ENCODE measurements at regions not wholly inside any gene's neighbourhood (a gene's known extent, or its start where the extent isn't known, plus 50 kb on each side); places are given as distances from the start of the nearest gene placed in this dataset.

- no peak overlapping the region for H3K4me2 ChIP-seq (ENCODE audit: control insufficient read depth, insufficient read depth)
These were observed 125.7 kb upstream of the HAAO start for GRCh38 chr2:42918041-42918440.

GRCh38 chr2:42917425-42917927 is 125.1 kb upstream of the HAAO start:
- BruUV-seq (replicated peaks) = no TSS peak
- no peaks in the 10 kb centered on the region for H4K20me1 ChIP-seq (ENCODE audit: control insufficient read depth, insufficient read depth)
- no peaks in the 10 kb centered on the region; the same call in 1 of the 2 replicates for H3K4me1 ChIP-seq (ENCODE audit: control insufficient read depth, insufficient read depth, low read length)
- DNase-seq (ENCODE audit: low read depth, low spot score) (no peak), FAIRE-seq (no peak), ATAC-seq (peak; percentile 84)
- H2AFZ ChIP-seq (ENCODE audit: control insufficient read depth, low read depth, low read length) = no peak overlapping the region
- no peaks in the 10 kb centered on the region for H3K79me2 ChIP-seq (ENCODE audit: control insufficient read depth, insufficient read depth, low read length)
- CTCF ChIA-PET = interaction anchor here (2.5 kb wide), 1 partner anchor 16 kb away, joined by 8 read pairs; no protein-coding TSS in a partner anchor
- RAD21 ChIA-PET (ENCODE audit: unreplicated experiment) = no interaction called here
- no peak overlapping the region for H3K9ac ChIP-seq (ENCODE audit: control insufficient read depth, insufficient read depth, low read length)
- POLR2A ChIA-PET = interaction anchor here (1.1 kb wide), 1 partner anchor 15 kb away, joined by 3 read pairs; no protein-coding TSS in a partner anchor
- no peaks in the 10 kb centered on the region for H3K27me3 ChIP-seq (replicated peaks in 1 of 2; ENCODE audit: control insufficient read depth in 2 of 2, insufficient read depth in 2 of 2, low read length in 1 of 2)
- no peak overlapping the region for H3K4me2 ChIP-seq (ENCODE audit: control insufficient read depth, insufficient read depth)
- no peak overlapping the region for H3K4me3 ChIP-seq
- intact Hi-C loops (cut with micrococcal nuclease; ENCODE audit: unreplicated experiment) (no loop called here), in situ Hi-C loops (cut with MboI) (no loop called here)
- no peaks in the 10 kb centered on the region for H3K9me3 ChIP-seq (replicated peaks; ENCODE audit: control insufficient read depth, insufficient read depth, low read length)
- 24% methylated on average over 10 of the region's 10 CpGs for WGBS (ENCODE audit: insufficient coverage, insufficient replicate concordance, low lambda C conversion rate, missing lambda C conversion rate)
- H3K27ac ChIP-seq (ENCODE audit: control insufficient read depth, insufficient read depth) = no peak overlapping the region
- SMC1A ChIA-PET (ENCODE audit: uncharacterized antibody, unreplicated experiment) = no interaction called here
- H3K36me3 ChIP-seq (ENCODE audit: control insufficient read depth in 2 of 2, insufficient read depth in 2 of 2, low read length in 1 of 2) = no peaks in the 10 kb centered on the region
- TF ChIP-seq IKZF2 (IDR thresholded peaks at IDR 0.05) (peak; percentile 38 to 63; a peak in 3 of 4 replicates), CBX3 (IDR thresholded peaks at IDR 0.05; ENCODE audit: borderline replicate concordance, low read depth) (no peak), PAX5 (IDR thresholded peaks at IDR 0.05; ENCODE audit: borderline replicate concordance, low read depth, low read length) (peak; percentile 10; the same call in 1 of the 2 replicates), EP300 (IDR thresholded peaks at IDR 0.05; ENCODE audit: borderline replicate concordance in 1 of 2, control insufficient read depth in 1 of 2, low read depth in 2 of 2, low read length in 2 of 2) (peak in 1 of 2 experiments; percentile 29; a peak in 1 of 4 replicates), IRF4 (IDR thresholded peaks at IDR 0.05; ENCODE audit: low read depth, low read length) (0 out of 2 replicates have a peak, but pooled peaks have one; percentile 41), USF2 (IDR thresholded peaks at IDR 0.05; ENCODE audit: borderline replicate concordance, low read depth, low read length) (no peak), NR2F1 (conservative IDR thresholded peaks at IDR 0.05) (peak; percentile 63; the same call in 1 of the 2 replicates), FOXK2 (IDR thresholded peaks at IDR 0.05) (no peak), MTA2 (IDR thresholded peaks at IDR 0.05; ENCODE audit: low read depth) (peak; percentile 28; the same call in 1 of the 2 replicates), RB1 (IDR thresholded peaks at IDR 0.05; ENCODE audit: borderline replicate concordance) (no peak), BHLHE40 (IDR thresholded peaks at IDR 0.05; ENCODE audit: borderline replicate concordance in 1 of 2, low read depth in 2 of 2, low read length in 1 of 2) (peak; percentile 88 to 92), RUNX3 (IDR thresholded peaks at IDR 0.05; ENCODE audit: low read length) (peak; percentile 13; the same call in 1 of the 2 replicates), RELB (IDR thresholded peaks at IDR 0.05; ENCODE audit: low read depth) (peak; percentile 33; the same call in 1 of the 2 replicates), BCL11A (IDR thresholded peaks at IDR 0.05; ENCODE audit: low read depth, low read length) (peak; percentile 64)

More at GRCh38 chr2:42918041-42918440, 125.7 kb upstream of the HAAO start:
- Histone ChIP-seq H3K36me3 (ENCODE audit: control insufficient read depth in 2 of 2, insufficient read depth in 2 of 2, low read length in 1 of 2) (no peaks in the 10 kb centered on the region), H4K20me1 (ENCODE audit: control insufficient read depth, insufficient read depth) (no peaks in the 10 kb centered on the region), H3K79me2 (ENCODE audit: control insufficient read depth, insufficient read depth, low read length) (no peaks in the 10 kb centered on the region), H2AFZ (ENCODE audit: control insufficient read depth, low read depth, low read length) (no peak overlapping the region), H3K9ac (ENCODE audit: control insufficient read depth, insufficient read depth, low read length) (no peak overlapping the region), H3K4me1 (ENCODE audit: control insufficient read depth, insufficient read depth, low read length) (no peaks in the 10 kb centered on the region; the same call in 1 of the 2 replicates), H3K4me3 (no peak overlapping the region), H3K27me3 (replicated peaks in 1 of 2; ENCODE audit: control insufficient read depth in 2 of 2, insufficient read depth in 2 of 2, low read length in 1 of 2) (no peaks in the 10 kb centered on the region), H3K27ac (ENCODE audit: control insufficient read depth, insufficient read depth) (no peak overlapping the region), H3K9me3 (replicated peaks; ENCODE audit: control insufficient read depth, insufficient read depth, low read length) (no peaks in the 10 kb centered on the region)
- DNase-seq (ENCODE audit: low read depth, low spot score) (no peak), FAIRE-seq (no peak), ATAC-seq (no peak)
- in situ Hi-C loops (cut with MboI) (no loop called here), intact Hi-C loops (cut with micrococcal nuclease; ENCODE audit: unreplicated experiment) (no loop called here)
- SMC1A ChIA-PET (ENCODE audit: uncharacterized antibody, unreplicated experiment) = no interaction called here
- CTCF ChIA-PET = interaction anchor here (2.5 kb wide), 1 partner anchor 17 kb away, joined by 8 read pairs; no protein-coding TSS in a partner anchor
- WGBS (ENCODE audit: insufficient coverage, insufficient replicate concordance, low lambda C conversion rate, missing lambda C conversion rate) = 62% methylated on average over 13 of the region's 13 CpGs
- POLR2A ChIA-PET = interaction anchor here (1.1 kb wide), 1 partner anchor 15 kb away, joined by 3 read pairs; no protein-coding TSS in a partner anchor
- BruUV-seq (replicated peaks) = no TSS peak
- no peak for TF ChIP-seq YBX1 (IDR thresholded peaks at IDR 0.05)
- TF ChIP-seq CBX5 (IDR thresholded peaks at IDR 0.05; ENCODE audit: low read depth) = no peak
- RAD21 ChIA-PET (ENCODE audit: unreplicated experiment) = no interaction called here
